A549 (cell line): ENCODE measurements at regions not wholly inside any gene's neighbourhood (a gene's known extent, or its start where the extent isn't known, plus 50 kb on each side); places are given as distances from the start of the nearest gene placed in this dataset.

Source experiments
- ATAC-seq, 2 experiments: fragments of 200-7000 bp in 1 of 2; fragments of >200 bp in 1 of 2; cut with Nextera tagmentation in 1 of 2; cut with Tn5 transposase in 1 of 2; 3 replicates each; pipeline versions ENCODE4 v1.8.0 to v1.9.1; 2018 to 2020; ENCODE audit warnings: mild to moderate bottlenecking in 1 of 2, moderate library complexity in 1 of 2
- CTCF ChIA-PET: fragments of 300-600 bp; sonication (Branson Sonifier 250); formaldehyde crosslinking; extraction: SDS; loops from one replicate; lab custom pipeline; 2021; ENCODE audit warnings: antibody characterized with exemption, inconsistent platforms; lab: Yijun Ruan, JAX
- POLR2A ChIA-PET: fragments of 350-600 bp; formaldehyde crosslinking; extraction: SDS; loops from one replicate; lab custom pipeline; 2021; ENCODE audit warnings: antibody characterized with exemption, inconsistent platforms; lab: Yijun Ruan, JAX
- DNase-seq, 2 experiments: peaks; one replicate each; pipeline versions ENCODE4 v3.0.0 to v3.0.0-alpha.2; 2011 to 2016; ENCODE audit warnings: low read depth in 1 of 2, low spot score in 1 of 2
- FAIRE-seq: peaks from 2 replicates; lab custom pipeline; 2011; peaks lifted over from hg19 to GRCh38; lab: Jason Lieb, UNC
- H3K27ac ChIP-seq, 2 experiments: fragments of >200 bp; sonication (Bioruptor Twin); formaldehyde crosslinking; 3 replicates each; pipeline ENCODE4 v1.5.1; 2016 to 2017
- H3K4me1 ChIP-seq: fragments of >200 bp; sonication (Bioruptor Twin); formaldehyde crosslinking; 3 replicates; pipeline ENCODE4 v1.6.1; 2016
- H3K4me2 ChIP-seq: fragments of >200 bp; sonication (Bioruptor Twin); formaldehyde crosslinking; 3 replicates; pipeline ENCODE4 v1.6.1; 2016
- H3K4me3 ChIP-seq: fragments of >200 bp; sonication (Bioruptor Twin); formaldehyde crosslinking; 3 replicates; pipeline ENCODE4 v1.5.1; 2016
- H3K9me3 ChIP-seq: fragments of >200 bp; sonication (Bioruptor Twin); formaldehyde crosslinking; 3 replicates; pipeline ENCODE4 v1.6.1; 2016
- CBX2 ChIP-seq: fragments of 200-600 bp; sonication (generic); IDR thresholded peaks from 2 replicates; pipeline ENCODE4 v1.6.1; 2016; ENCODE audit warnings: low read depth, mild to moderate bottlenecking, borderline replicate concordance
- CEBPB ChIP-seq, 2 experiments: fragments of >200 bp in 1 of 2; sonication (Bioruptor Twin) in 1 of 2; formaldehyde crosslinking in 1 of 2; IDR thresholded peaks; 2 replicates each; pipeline ENCODE4 v1.6.1; 2012 to 2016
- CHD4 ChIP-seq: fragments of 200-600 bp; sonication (generic); IDR thresholded peaks from 2 replicates; pipeline ENCODE4 v1.6.1; 2016; ENCODE audit warnings: antibody characterized with exemption, mild to moderate bottlenecking, borderline replicate concordance
- EHMT2 ChIP-seq: fragments of 200-600 bp; sonication (generic); IDR thresholded peaks from 2 replicates; pipeline ENCODE4 v1.6.1; 2016; ENCODE audit warnings: antibody characterized with exemption, low read depth, mild to moderate bottlenecking, moderate library complexity
- ESRRA ChIP-seq: fragments of 150-350 bp; IDR thresholded peaks from 2 replicates; pipeline ENCODE4 v1.6.1; 2014; ENCODE audit warnings: mild to moderate bottlenecking, low read length, borderline replicate concordance
- FOSB ChIP-seq: fragments of 250-450 bp; sonication (Bioruptor Pico); IDR thresholded peaks from 2 replicates; pipeline ENCODE4 v1.5.0; 2020; ENCODE audit warnings: mild to moderate bottlenecking, moderate library complexity
- FOXS1 ChIP-seq: fragments of 250-450 bp; sonication (Bioruptor Pico); IDR thresholded peaks from 2 replicates; pipeline ENCODE4 v1.5.0; 2020; ENCODE audit warnings: mild to moderate bottlenecking, moderate library complexity
- GATA3 ChIP-seq: IDR thresholded peaks from 2 replicates; pipeline ENCODE4 v1.6.1; 2012; ENCODE audit warnings: borderline replicate concordance
- HOXA7 ChIP-seq: fragments of 250-450 bp; sonication (Bioruptor Pico); IDR thresholded peaks from 2 replicates; pipeline ENCODE4 v1.5.0; 2020; ENCODE audit warnings: mild to moderate bottlenecking, moderate library complexity
- HOXB13 ChIP-seq: fragments of 250-450 bp; sonication (Bioruptor Pico); IDR thresholded peaks from 2 replicates; pipeline ENCODE4 v1.5.0; 2020; ENCODE audit warnings: low read depth, mild to moderate bottlenecking, moderate library complexity
- HOXB5 ChIP-seq: fragments of 250-450 bp; sonication (Bioruptor Pico); IDR thresholded peaks from 2 replicates; pipeline ENCODE4 v1.5.0; 2020; ENCODE audit warnings: mild to moderate bottlenecking, moderate library complexity
- JUN ChIP-seq, 2 experiments: fragments of >200 bp; sonication (Bioruptor Twin); formaldehyde crosslinking; IDR thresholded peaks; 2 replicates in 1 of 2; 3 replicates in 1 of 2; pipeline ENCODE4 v1.6.1; 2016 to 2017
- JUNB ChIP-seq: fragments of >200 bp; sonication (Bioruptor Twin); formaldehyde crosslinking; IDR thresholded peaks from 2 replicates; pipeline ENCODE4 v1.6.1; 2016
- MAFK ChIP-seq: fragments of 450-650 bp; IDR thresholded peaks from 2 replicates; pipeline ENCODE4 v1.6.1; 2014; ENCODE audit not compliant: partially characterized antibody
- MAZ ChIP-seq: fragments of 150-350 bp; IDR thresholded peaks from 2 replicates; pipeline ENCODE4 v1.6.1; 2014; ENCODE audit warnings: antibody characterized with exemption, low read depth, low read length, borderline replicate concordance
- MYC ChIP-seq: IDR thresholded peaks from 2 replicates; pipeline ENCODE4 v1.6.1; 2012; ENCODE audit warnings: mild to moderate bottlenecking, inconsistent platforms, low read length, improper control_type of control experiment, borderline replicate concordance
- NFE2L2 ChIP-seq: fragments of 150-350 bp; conservative IDR thresholded peaks from 2 replicates; pipeline ENCODE4 v1.6.1; 2014; ENCODE audit warnings: low read length
- PHF8 ChIP-seq: fragments of 200-600 bp; sonication (generic); IDR thresholded peaks from 2 replicates; pipeline ENCODE4 v1.6.1; 2016; ENCODE audit warnings: low read depth, mild to moderate bottlenecking, antibody characterized with exemption, moderate library complexity, borderline replicate concordance
- RAD21 ChIP-seq, 2 experiments: fragments of >200 bp in 1 of 2; sonication (Bioruptor Twin) in 1 of 2; formaldehyde crosslinking in 1 of 2; IDR thresholded peaks in 1 of 2; conservative IDR thresholded peaks in 1 of 2; 2 replicates in 1 of 2; 3 replicates in 1 of 2; pipeline ENCODE4 v1.6.1; 2012 to 2018; ENCODE audit warnings: inconsistent platforms in 1 of 2
- RARB ChIP-seq: fragments of 250-450 bp; sonication (Bioruptor Pico); IDR thresholded peaks from 2 replicates; pipeline ENCODE4 v1.8.0; 2021; ENCODE audit warnings: mild to moderate bottlenecking, moderate library complexity
- RCOR1 ChIP-seq: fragments of 150-350 bp; IDR thresholded peaks from 2 replicates; pipeline ENCODE4 v1.6.1; 2014; ENCODE audit warnings: antibody characterized with exemption, low read length, low read depth
- RNF2 ChIP-seq: fragments of 200-600 bp; sonication (generic); IDR thresholded peaks from 2 replicates; pipeline ENCODE4 v1.6.1; 2016; ENCODE audit warnings: low read depth, mild to moderate bottlenecking, antibody characterized with exemption, moderate library complexity, borderline replicate concordance
- SMC3 ChIP-seq: fragments of >200 bp; sonication (Bioruptor Twin); formaldehyde crosslinking; IDR thresholded peaks from 3 replicates; pipeline ENCODE4 v1.6.1; 2018; ENCODE audit warnings: inconsistent platforms
- SREBF2 ChIP-seq: fragments of 450-650 bp; IDR thresholded peaks from 2 replicates; pipeline ENCODE4 v1.6.1; 2014; ENCODE audit warnings: mild to moderate bottlenecking, moderate library complexity
- TFCP2L1 ChIP-seq: fragments of 250-450 bp; sonication (Bioruptor Pico); IDR thresholded peaks from 2 replicates; pipeline ENCODE4 v1.5.0; 2021; ENCODE audit warnings: mild to moderate bottlenecking
- TP53 ChIP-seq: fragments of 250-450 bp; sonication (Bioruptor Pico); IDR thresholded peaks from 2 replicates; pipeline ENCODE4 v1.5.0; 2021; ENCODE audit warnings: mild to moderate bottlenecking, moderate library complexity
- ZC3H11A ChIP-seq: fragments of 450-650 bp; IDR thresholded peaks from 2 replicates; pipeline ENCODE4 v1.6.1; 2014; ENCODE audit warnings: antibody characterized with exemption, mild to moderate bottlenecking
- ZNF302 ChIP-seq: fragments of 250-450 bp; sonication (Bioruptor Pico); IDR thresholded peaks from 2 replicates; pipeline ENCODE4 v1.9.0; 2021; ENCODE audit warnings: inconsistent platforms, mild to moderate bottlenecking, moderate library complexity
- ZSCAN20 ChIP-seq: fragments of 250-450 bp; sonication (Bioruptor Pico); IDR thresholded peaks from 2 replicates; pipeline ENCODE4 v1.8.0; 2022; ENCODE audit warnings: mild to moderate bottlenecking, moderate library complexity
- WGBS: methylation state at CpG from one replicate; pipeline ENCODE4 v1.1.6; 2017; ENCODE audit errors: missing lambda C conversion rate; 5-methylcytosine and 5-hydroxymethylcytosine counted together
- TF ChIP-seq, protein P1 (sequence below): IDR thresholded peaks from 2 replicates; pipeline ENCODE4 v1.6.1; 2012
- TF ChIP-seq, protein P2 (sequence below): fragments of 450-650 bp; IDR thresholded peaks from 2 replicates; pipeline ENCODE4 v1.6.1; 2014; ENCODE audit warnings: antibody characterized with exemption

DNA sequence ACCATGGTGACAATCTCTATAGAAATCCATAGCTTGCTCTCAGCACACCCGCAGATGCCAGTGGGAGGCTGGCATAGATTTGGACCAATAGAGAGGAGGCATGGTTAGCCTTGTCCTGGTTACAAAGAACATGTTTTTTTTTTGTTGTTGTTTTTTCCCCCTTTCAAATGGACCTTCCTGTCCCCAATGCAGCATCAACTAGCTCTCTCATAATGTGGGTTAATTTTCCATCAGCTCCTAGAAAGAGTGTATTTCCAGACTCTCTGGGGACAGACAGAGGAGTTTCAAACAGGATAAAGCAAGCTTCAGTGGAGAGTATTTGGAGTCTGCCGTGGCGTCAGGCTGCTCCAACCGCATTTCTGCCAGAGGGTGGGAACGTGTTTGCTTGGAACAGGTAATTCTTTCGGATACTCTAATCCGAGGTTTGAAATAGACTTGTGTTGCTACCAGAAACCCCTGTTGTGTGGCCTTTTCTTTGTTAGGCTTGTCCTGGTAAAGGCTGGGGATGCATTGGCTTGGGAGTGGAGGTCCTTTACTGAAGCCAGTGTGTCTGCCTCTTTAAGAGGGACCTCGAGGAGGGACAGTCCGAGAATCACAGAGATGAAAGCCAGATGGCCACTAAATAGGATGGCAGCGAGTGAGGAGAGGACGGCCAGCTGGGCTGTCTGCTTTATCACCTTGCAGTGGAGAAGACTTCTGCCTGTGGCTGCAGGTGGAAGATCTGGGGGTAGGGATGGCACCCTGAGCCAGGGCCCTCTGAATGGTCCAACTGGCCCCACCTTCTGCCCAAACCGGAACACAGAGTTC lies 130.5 kb upstream of the CPEB4 start:
- POLR2A ChIA-PET: no interaction called here
- no peak for TF ChIP-seq RAD21 (conservative IDR thresholded peaks at IDR 0.05 in 1 of 2, IDR thresholded peaks at IDR 0.05 in 1 of 2)
- TF ChIP-seq JUNB: no peak
- TF ChIP-seq RARB (CRISPR knock-in tag): no peak
- TF ChIP-seq MYC: no peak
- no peak for TF ChIP-seq SMC3
- TF ChIP-seq TP53 (CRISPR knock-in tag): no peak
- TF ChIP-seq, all 56 proteins: peak for 0
- ATAC-seq (no peak), FAIRE-seq (no peak), DNase-seq (no peak)
- WGBS: 83% methylated on average over 12 of the region's 12 CpGs
- H3K4me3 ChIP-seq: no peak overlapping the region
- H3K4me1 ChIP-seq: peaks cover 9% of the 10 kb centered on the region
- CTCF ChIA-PET: no interaction called here
- no peaks in the 10 kb centered on the region for H3K9me3 ChIP-seq
- H3K27ac ChIP-seq: peak overlapping the region; percentile 56 to 92; a peak in 5 of 6 replicates
- no peak overlapping the region for H3K4me2 ChIP-seq

DNA sequence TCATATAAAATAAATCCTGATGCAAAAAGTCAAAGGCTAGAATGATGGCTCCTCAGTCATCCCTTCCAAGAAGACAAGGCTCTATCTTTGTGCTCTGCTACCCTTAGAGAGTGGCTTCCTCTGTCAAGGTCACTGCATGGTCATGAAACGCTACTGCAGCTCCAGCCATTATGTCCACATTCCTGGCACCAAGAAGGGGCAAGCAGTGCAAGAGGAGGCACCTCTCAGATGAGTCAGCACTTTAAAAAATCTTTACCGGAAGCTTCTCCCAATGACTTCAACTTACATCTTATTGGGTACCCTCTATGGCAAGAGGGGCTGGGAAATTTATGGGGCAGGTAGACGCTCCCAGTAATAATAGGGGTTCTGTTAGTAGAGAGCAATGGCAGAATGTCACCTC lies 129.5 kb upstream of the CPEB4 start:
- DNase-seq (no peak), FAIRE-seq (no peak), ATAC-seq (no peak)
- H3K4me2 ChIP-seq: no peak overlapping the region
- ChIA-PET POLR2A (no interaction called here), CTCF (no interaction called here)
- H3K27ac ChIP-seq: peak overlapping the region; percentile 56 to 92
- 79% methylated on average over 3 of the region's 3 CpGs for WGBS
- H3K4me3 ChIP-seq: no peak overlapping the region
- peaks cover 18% of the 10 kb centered on the region for H3K4me1 ChIP-seq
- no peaks in the 10 kb centered on the region for H3K9me3 ChIP-seq
- TF ChIP-seq ZC3H11A: no peak
- no peak for TF ChIP-seq GATA3
- no peak for TF ChIP-seq HOXB5
- TF ChIP-seq SMC3: no peak
- no peak for TF ChIP-seq TFCP2L1 (CRISPR knock-in tag)
- TF ChIP-seq, protein P1, sequence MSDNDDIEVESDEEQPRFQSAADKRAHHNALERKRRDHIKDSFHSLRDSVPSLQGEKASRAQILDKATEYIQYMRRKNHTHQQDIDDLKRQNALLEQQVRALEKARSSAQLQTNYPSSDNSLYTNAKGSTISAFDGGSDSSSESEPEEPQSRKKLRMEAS: no peak
- no peak for TF ChIP-seq RAD21 (conservative IDR thresholded peaks at IDR 0.05 in 1 of 2, IDR thresholded peaks at IDR 0.05 in 1 of 2)
- TF ChIP-seq ZSCAN20 (CRISPR knock-in tag): no peak
- no peak for TF ChIP-seq CBX2
- no peak for TF ChIP-seq EHMT2
- TF ChIP-seq FOXS1 (CRISPR knock-in tag): no peak
- TF ChIP-seq MAFK: peak; percentile 85
- no peak for TF ChIP-seq JUN (IDR thresholded peaks at IDR 0.05)
- no peak for TF ChIP-seq TP53 (CRISPR knock-in tag)
- no peak for TF ChIP-seq HOXA7 (CRISPR knock-in tag)
- TF ChIP-seq HOXB13 (CRISPR knock-in tag): no peak
- 0 out of 2 replicates have a peak, but pooled peaks have one; percentile 37 for TF ChIP-seq NFE2L2
- TF ChIP-seq RARB (CRISPR knock-in tag): no peak
- TF ChIP-seq, all 56 proteins: peak for 2

DNA sequence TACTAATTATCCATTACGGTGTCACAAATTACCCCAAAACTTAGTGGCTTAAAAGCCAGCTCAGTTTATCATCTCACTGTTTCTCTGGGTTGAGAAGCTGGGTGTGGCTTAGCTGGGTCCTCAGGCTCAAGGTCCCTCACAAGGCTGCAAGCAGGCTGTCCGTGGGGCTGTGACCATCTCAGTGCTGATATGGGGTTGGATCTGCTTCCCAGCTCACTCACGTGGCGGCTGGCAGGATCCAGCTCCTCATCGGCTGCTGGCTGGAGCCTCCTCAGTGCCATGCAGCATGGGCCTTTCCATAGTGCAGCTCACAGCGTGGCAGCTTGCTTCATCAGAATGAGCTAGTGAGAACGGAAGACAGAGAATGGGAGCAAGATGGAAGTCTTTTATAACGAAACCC lies 128.5 kb upstream of the CPEB4 start:
- ChIA-PET CTCF (interaction anchor here (0.6 kb wide), 1 partner anchor 679 kb away, joined by 3 read pairs; no protein-coding TSS in a partner anchor), POLR2A (interaction anchor here (0.6 kb wide), 1 partner anchor 430 kb away, joined by 3 read pairs; no protein-coding TSS in a partner anchor)
- no peak overlapping the region for H3K4me3 ChIP-seq
- H3K27ac ChIP-seq: peak overlapping the region; percentile 56 to 92; a peak in 4 of 6 replicates
- 96% methylated on average over 8 of the region's 8 CpGs for WGBS
- no peak overlapping the region for H3K4me2 ChIP-seq
- ATAC-seq (no peak), DNase-seq (no peak), FAIRE-seq (no peak)
- H3K4me1 ChIP-seq: peaks cover 25% of the 10 kb centered on the region
- H3K9me3 ChIP-seq: no peaks in the 10 kb centered on the region
- TF ChIP-seq SREBF2: no peak
- no peak for TF ChIP-seq CHD4
- TF ChIP-seq ZSCAN20 (CRISPR knock-in tag): no peak
- no peak for TF ChIP-seq FOXS1 (CRISPR knock-in tag)
- no peak for TF ChIP-seq MAZ
- TF ChIP-seq RAD21 (conservative IDR thresholded peaks at IDR 0.05 in 1 of 2, IDR thresholded peaks at IDR 0.05 in 1 of 2): no peak
- TF ChIP-seq, protein P2, sequence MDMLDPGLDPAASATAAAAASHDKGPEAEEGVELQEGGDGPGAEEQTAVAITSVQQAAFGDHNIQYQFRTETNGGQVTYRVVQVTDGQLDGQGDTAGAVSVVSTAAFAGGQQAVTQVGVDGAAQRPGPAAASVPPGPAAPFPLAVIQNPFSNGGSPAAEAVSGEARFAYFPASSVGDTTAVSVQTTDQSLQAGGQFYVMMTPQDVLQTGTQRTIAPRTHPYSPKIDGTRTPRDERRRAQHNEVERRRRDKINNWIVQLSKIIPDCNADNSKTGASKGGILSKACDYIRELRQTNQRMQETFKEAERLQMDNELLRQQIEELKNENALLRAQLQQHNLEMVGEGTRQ: no peak
- no peak for TF ChIP-seq ZC3H11A
- TF ChIP-seq RCOR1: no peak
- no peak for TF ChIP-seq HOXA7 (CRISPR knock-in tag)
- TF ChIP-seq CEBPB (IDR thresholded peaks at IDR 0.05): no peak
- no peak for TF ChIP-seq FOSB (CRISPR knock-in tag)
- no peak for TF ChIP-seq ZNF302
- TF ChIP-seq RNF2: no peak
- no peak for TF ChIP-seq PHF8
- no peak for TF ChIP-seq NFE2L2
- TF ChIP-seq ESRRA: no peak
